IPS-15b (cell line): ENCODE measurements at regions not wholly inside any gene's neighbourhood (a gene's known extent, or its start where the extent isn't known, plus 50 kb on each side); places are given as distances from the start of the nearest gene placed in this dataset.

ENCODE experiments used
- H3K27me3 ChIP-seq: one replicate; pipeline ENCODE4 v1.6.1; 2013; ENCODE audit warnings: low read length; ENCODE audit not compliant: control insufficient read depth, insufficient read depth
- H3K36me3 ChIP-seq: one replicate; pipeline ENCODE4 v1.6.1; 2013; ENCODE audit warnings: low read length; ENCODE audit not compliant: control insufficient read depth, insufficient read depth
- H3K4me1 ChIP-seq: one replicate; pipeline ENCODE4 v1.6.1; 2013; ENCODE audit warnings: mild to moderate bottlenecking, low read length; ENCODE audit not compliant: control insufficient read depth, insufficient read depth
- H3K4me3 ChIP-seq: one replicate; pipeline ENCODE4 v1.5.1; 2013; ENCODE audit warnings: low read depth, low read length
- H3K9ac ChIP-seq: one replicate; pipeline ENCODE4 v1.6.1; 2013; ENCODE audit warnings: low read depth, mild to moderate bottlenecking, low read length
- H3K9me3 ChIP-seq: one replicate; pipeline ENCODE4 v1.6.1; 2013; ENCODE audit warnings: mild to moderate bottlenecking, low read length; ENCODE audit not compliant: control insufficient read depth, insufficient read depth

DNA sequence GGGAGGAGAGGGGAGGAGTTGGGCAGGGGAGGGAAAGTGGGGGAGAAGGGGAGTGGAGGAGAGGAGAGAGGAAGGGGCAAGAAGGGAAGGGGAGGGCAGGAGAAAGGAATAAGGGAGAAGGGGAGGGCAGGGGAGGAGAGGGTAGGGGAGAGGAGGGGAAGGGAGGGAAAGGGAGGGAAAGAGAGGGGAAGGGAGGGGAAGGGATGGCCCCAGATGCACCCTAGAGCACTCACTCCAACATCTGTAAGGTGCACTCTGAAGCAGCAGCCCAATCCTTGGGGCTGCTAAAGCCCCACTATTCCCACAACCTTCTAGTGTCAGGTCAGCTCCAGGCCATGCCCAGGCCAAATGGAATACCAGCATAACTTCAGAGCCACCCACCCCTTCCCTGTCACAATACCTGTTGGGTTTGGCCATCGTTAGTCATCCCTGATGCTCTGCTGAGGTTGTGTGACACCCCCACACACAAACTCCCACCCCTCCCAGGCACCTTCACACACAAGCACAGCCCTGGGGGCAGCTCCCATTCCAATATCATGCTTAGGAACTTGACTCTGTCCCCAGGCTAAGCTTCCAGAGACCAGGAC, 55.7 kb upstream of the PKDCC start:
- no peaks in the 10 kb centered on the region for H3K36me3 ChIP-seq
- peaks cover 2% of the 10 kb centered on the region for H3K4me1 ChIP-seq
- no peak overlapping the region for H3K4me3 ChIP-seq
- H3K9ac ChIP-seq: no peak overlapping the region
- no peaks in the 10 kb centered on the region for H3K27me3 ChIP-seq
- H3K9me3 ChIP-seq: no peaks in the 10 kb centered on the region

DNA sequence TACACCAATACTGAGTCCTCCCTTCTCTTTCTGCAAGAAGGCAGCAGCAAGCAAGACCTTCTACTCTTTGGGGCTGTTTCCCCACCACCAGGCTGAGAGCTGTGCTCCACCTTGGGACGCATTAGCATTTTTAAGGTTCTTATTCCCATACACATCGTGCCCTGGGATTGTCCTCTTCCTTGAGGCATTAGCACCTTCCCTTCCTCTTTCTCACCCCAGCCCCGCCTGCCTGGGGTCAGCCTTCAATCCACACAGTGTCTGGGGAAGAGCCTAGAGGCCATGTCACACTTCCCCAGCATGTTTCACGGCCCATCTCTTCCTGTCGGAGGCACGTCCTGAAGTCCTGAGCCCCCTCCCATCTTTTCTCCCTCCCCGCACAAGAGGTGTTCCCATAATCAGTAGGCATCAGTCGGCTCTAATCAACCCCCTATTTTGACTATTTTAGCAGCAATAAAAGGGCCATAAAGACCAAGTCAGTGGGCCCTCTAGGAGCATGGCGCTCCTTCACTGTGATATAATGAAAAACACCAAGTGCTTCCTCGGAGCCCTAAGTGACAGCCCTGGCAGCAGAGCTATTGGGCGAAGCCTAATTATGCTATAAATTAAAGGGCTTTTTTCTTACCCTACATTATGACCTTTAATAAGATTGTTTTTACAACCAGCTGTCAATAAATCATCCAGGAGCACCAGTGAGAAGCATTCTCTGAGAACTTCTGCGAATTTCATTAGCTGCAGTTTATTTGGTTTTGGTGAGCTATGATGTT, 55.0 kb upstream of the PKDCC start:
- Histone ChIP-seq H3K9me3 (no peaks in the 10 kb centered on the region), H3K36me3 (no peaks in the 10 kb centered on the region), H3K27me3 (no peaks in the 10 kb centered on the region), H3K4me3 (no peak overlapping the region), H3K9ac (no peak overlapping the region), H3K4me1 (peaks cover 2% of the 10 kb centered on the region)

GRCh38 chr2:41993435-41993925, 54.3 kb upstream of the PKDCC start:
- H3K4me3 ChIP-seq: no peak overlapping the region
- peaks cover 2% of the 10 kb centered on the region for H3K4me1 ChIP-seq
- H3K27me3 ChIP-seq: no peaks in the 10 kb centered on the region
- H3K9ac ChIP-seq: no peak overlapping the region
- H3K36me3 ChIP-seq: no peaks in the 10 kb centered on the region
- H3K9me3 ChIP-seq: no peaks in the 10 kb centered on the region

GRCh38 chr2:41994233-41994637, 53.6 kb upstream of the PKDCC start:
- Histone ChIP-seq H3K36me3 (no peaks in the 10 kb centered on the region), H3K4me1 (peaks cover 2% of the 10 kb centered on the region), H3K4me3 (no peak overlapping the region), H3K9me3 (no peaks in the 10 kb centered on the region), H3K27me3 (no peaks in the 10 kb centered on the region), H3K9ac (no peak overlapping the region)

GRCh38 chr2:41994661-41995060, 53.2 kb upstream of the PKDCC start:
- Histone ChIP-seq H3K4me3 (no peak overlapping the region), H3K36me3 (no peaks in the 10 kb centered on the region), H3K27me3 (no peaks in the 10 kb centered on the region), H3K4me1 (peaks cover 1% of the 10 kb centered on the region), H3K9ac (no peak overlapping the region), H3K9me3 (no peaks in the 10 kb centered on the region)

- H3K4me1 ChIP-seq: no peaks in the 10 kb centered on the region
Observed at GRCh38 chr2:41997561-41997960, 50.3 kb upstream of the PKDCC start.

More at GRCh38 chr2:41997561-41997960, 50.3 kb upstream of the PKDCC start:
- Histone ChIP-seq H3K27me3 (no peaks in the 10 kb centered on the region), H3K9ac (no peak overlapping the region), H3K9me3 (no peaks in the 10 kb centered on the region), H3K4me3 (no peak overlapping the region), H3K36me3 (no peaks in the 10 kb centered on the region)
